GM23338 (cell line): ENCODE measurements at regions not wholly inside any gene's neighbourhood (a gene's known extent, or its start where the extent isn't known, plus 50 kb on each side); places are given as distances from the start of the nearest gene placed in this dataset.

Experiments used
- ATAC-seq: fragments of 200-7000 bp; cut with Tn5 transposase; 3 replicates; pipeline ENCODE4 v1.9.1; 2020
- DNase-seq: peaks from one replicate; pipeline ENCODE4 v3.0.0-alpha.2; 2015; ENCODE audit warnings: low spot score
- H2AFZ ChIP-seq: fragments of 200-600 bp; sonication (generic); 2 replicates; pipeline ENCODE4 v1.8.0; 2016; ENCODE audit warnings: antibody characterized with exemption, mild to moderate bottlenecking, moderate library complexity
- H3F3A ChIP-seq: fragments of 200-600 bp; sonication (generic); replicated peaks from 2 replicates; pipeline ENCODE4 v1.8.0; 2017; ENCODE audit warnings: antibody characterized with exemption, mixed run types, low read depth
- H3K27ac ChIP-seq: fragments of 200-600 bp; sonication (generic); 2 replicates; pipeline ENCODE4 v1.6.1; 2016; ENCODE audit warnings: low read depth
- H3K27me3 ChIP-seq: fragments of 200-600 bp; sonication (generic); 2 replicates; pipeline ENCODE4 v1.8.0; 2016; ENCODE audit warnings: mild to moderate bottlenecking, mixed run types, moderate library complexity; ENCODE audit not compliant: insufficient read depth
- H3K36me3 ChIP-seq: fragments of 200-600 bp; sonication (generic); 2 replicates; pipeline ENCODE4 v1.8.0; 2016; ENCODE audit warnings: mild to moderate bottlenecking; ENCODE audit not compliant: insufficient read depth
- H3K4me1 ChIP-seq: fragments of 200-600 bp; sonication (generic); 2 replicates; pipeline ENCODE4 v1.8.0; 2016; ENCODE audit warnings: mild to moderate bottlenecking, moderate library complexity; ENCODE audit not compliant: insufficient read depth
- H3K4me2 ChIP-seq: fragments of 200-600 bp; sonication (generic); 2 replicates; pipeline ENCODE4 v1.7.1; 2017; ENCODE audit warnings: mixed run types
- H3K4me3 ChIP-seq: fragments of 200-600 bp; sonication (generic); 2 replicates; pipeline ENCODE4 v1.6.1; 2016; ENCODE audit warnings: mixed run types
- H3K79me2 ChIP-seq: fragments of 200-600 bp; sonication (generic); replicated peaks from 2 replicates; pipeline ENCODE4 v1.8.0; 2017; ENCODE audit warnings: mild to moderate bottlenecking; ENCODE audit not compliant: insufficient read depth
- H3K9me2 ChIP-seq: fragments of 200-600 bp; sonication (generic); 2 replicates; pipeline ENCODE4 v1.8.0; 2017; ENCODE audit not compliant: insufficient read depth
- H4K20me1 ChIP-seq: fragments of 200-600 bp; sonication (generic); replicated peaks from 2 replicates; pipeline ENCODE4 v1.8.0; 2017; ENCODE audit warnings: mild to moderate bottlenecking; ENCODE audit not compliant: insufficient read depth
- H3K27ac Mint-ChIP-seq: 2 replicates; pipeline ENCODE4 v1.8.0; 2020; ENCODE audit warnings: inconsistent platforms, mild to moderate bottlenecking, moderate library complexity, mixed read lengths
- H3K27me3 Mint-ChIP-seq: 3 replicates; pipeline ENCODE4 v1.8.0; 2022; ENCODE audit warnings: low read depth, mild to moderate bottlenecking, moderate library complexity, mixed read lengths, inconsistent platforms; ENCODE audit not compliant: insufficient read depth, poor library complexity
- H3K36me3 Mint-ChIP-seq: 3 replicates; pipeline ENCODE4 v1.8.0; 2021; ENCODE audit warnings: low read depth, mild to moderate bottlenecking, inconsistent platforms, moderate library complexity, mixed read lengths
- H3K4me1 Mint-ChIP-seq: 3 replicates; pipeline ENCODE4 v1.8.0; 2020; ENCODE audit warnings: mild to moderate bottlenecking, inconsistent platforms, mixed read lengths
- H3K4me3 Mint-ChIP-seq: 3 replicates; pipeline ENCODE4 v1.8.0; 2021; ENCODE audit warnings: moderate library complexity, mild to moderate bottlenecking, inconsistent platforms, mixed read lengths
- H3K9me3 Mint-ChIP-seq: 3 replicates; pipeline ENCODE4 v1.8.0; 2020; ENCODE audit warnings: moderate library complexity, mild to moderate bottlenecking, inconsistent platforms, mixed read lengths
- CREB1 ChIP-seq: fragments of 250-450 bp; sonication (Bioruptor Pico); IDR thresholded peaks from 2 replicates; pipeline ENCODE4 v1.5.0; 2020; ENCODE audit warnings: low read depth, mild to moderate bottlenecking, moderate library complexity
- CTCF ChIP-seq, 2 experiments: fragments of 200-600 bp in 1 of 2; sonication (generic) in 1 of 2; conservative IDR thresholded peaks; 2 replicates each; pipeline versions ENCODE4 v1.5.1 to v1.6.1; 2016 to 2017; ENCODE audit warnings: antibody characterized with exemption in 2 of 2, low read depth in 2 of 2, mild to moderate bottlenecking in 2 of 2, moderate library complexity in 1 of 2
- ETS1 ChIP-seq: IDR thresholded peaks from 2 replicates; pipeline ENCODE4 v1.6.1; 2016; ENCODE audit warnings: antibody characterized with exemption
- EZH2phosphoT487 ChIP-seq: fragments of 200-600 bp; sonication (generic); IDR thresholded peaks from one replicate; pipeline ENCODE4 v1.8.1; 2018; ENCODE audit warnings: antibody characterized with exemption; ENCODE audit not compliant: unreplicated experiment
- NANOG ChIP-seq: IDR thresholded peaks from 2 replicates; pipeline ENCODE4 v1.6.1; 2016; ENCODE audit warnings: antibody characterized with exemption, borderline replicate concordance
- POLR2AphosphoS5 ChIP-seq: IDR thresholded peaks from 2 replicates; pipeline ENCODE4 v1.6.1; 2016; ENCODE audit warnings: antibody characterized with exemption, low read depth
- REST ChIP-seq: IDR thresholded peaks from one replicate; pipeline ENCODE4 v1.6.1; 2018; ENCODE audit warnings: antibody characterized with exemption; ENCODE audit not compliant: unreplicated experiment
- STAT1 ChIP-seq: IDR thresholded peaks from one replicate; pipeline ENCODE4 v1.6.1; 2016; ENCODE audit warnings: antibody characterized with exemption; ENCODE audit not compliant: unreplicated experiment
- ZNF114 ChIP-seq: fragments of 250-450 bp; sonication (Bioruptor Pico); IDR thresholded peaks from 2 replicates; pipeline ENCODE4 v1.5.0; 2020; ENCODE audit warnings: mild to moderate bottlenecking, moderate library complexity
- ZNF331 ChIP-seq: fragments of 250-450 bp; sonication (Bioruptor Pico); IDR thresholded peaks from 2 replicates; pipeline ENCODE4 v1.5.0; 2020; ENCODE audit warnings: low read depth, mild to moderate bottlenecking, moderate library complexity
- ZNF462 ChIP-seq: fragments of 250-450 bp; sonication (Bioruptor Pico); IDR thresholded peaks from 2 replicates; pipeline ENCODE4 v1.5.0; 2020; ENCODE audit warnings: mild to moderate bottlenecking, moderate library complexity

GRCh38 chr2:81734981-81735380, 1430.4 kb upstream of the LRRTM1 start (continued):
- TF ChIP-seq ZNF462 (no peak), CTCF (conservative IDR thresholded peaks at IDR 0.05; ENCODE audit: low read depth in 2 of 2) (no peak)

GRCh38 chr2:81714817-81715216, 1410.3 kb upstream of the LRRTM1 start:
- 0 out of 2 replicates have a peak, but pooled peaks cover 6% of the 10 kb centered on the region for H3K4me1 ChIP-seq
- no peaks in the 10 kb centered on the region for H3K36me3 ChIP-seq
- Mint-ChIP-seq H3K27ac (no peak overlapping the region), H3K27me3 (no peaks in the 10 kb centered on the region), H3K9me3 (no peaks in the 10 kb centered on the region), H3K4me1 (peaks cover 9% of the 10 kb centered on the region; the same call in 1 of the 3 replicates), H3K4me3 (no peak overlapping the region), H3K36me3 (no peaks in the 10 kb centered on the region)
- H3K9me2 ChIP-seq, result peaks cover 6% of the 10 kb centered on the region; the same call in 1 of the 2 replicates
- no peaks in the 10 kb centered on the region for H3K79me2 ChIP-seq
- H4K20me1 ChIP-seq, result no peaks in the 10 kb centered on the region
- ATAC-seq, result no peak
- DNase-seq, result no peak
- H3K27ac ChIP-seq, result no peak overlapping the region
- H3K4me2 ChIP-seq, result no peak overlapping the region
- H2AFZ ChIP-seq, result no peak overlapping the region
- no peaks in the 10 kb centered on the region for H3F3A ChIP-seq
- no peaks in the 10 kb centered on the region for H3K27me3 ChIP-seq
- H3K4me3 ChIP-seq, result no peak overlapping the region
- TF ChIP-seq POLR2AphosphoS5 (no peak), EZH2phosphoT487 (no peak), ETS1 (no peak), CREB1 (CRISPR knock-in tag) (no peak), STAT1 (no peak), ZNF114 (CRISPR knock-in tag) (no peak), REST (no peak), ZNF331 (CRISPR knock-in tag) (no peak), NANOG (no peak), CTCF (conservative IDR thresholded peaks at IDR 0.05; ENCODE audit: low read depth in 2 of 2) (no peak)
